Neutrophil (primary cell): ENCODE measurements at regions not wholly inside any gene's neighbourhood (a gene's known extent, or its start where the extent isn't known, plus 50 kb on each side); places are given as distances from the start of the nearest gene placed in this dataset.

Experiments used
- H3K27ac ChIP-seq: fragments of 200-600 bp; sonication (generic); 2 replicates; pipeline ENCODE4 v1.5.1; 2016; ENCODE audit warnings: mild to moderate bottlenecking, moderate library complexity
- H3K27me3 ChIP-seq: fragments of 200-600 bp; sonication (generic); 2 replicates; pipeline ENCODE4 v1.6.0; 2016; ENCODE audit warnings: mild to moderate bottlenecking
- H3K36me3 ChIP-seq: fragments of 200-600 bp; sonication (generic); 2 replicates; pipeline ENCODE4 v1.5.1; 2017
- H3K4me1 ChIP-seq, 2 experiments: fragments of 200-600 bp in 1 of 2; sonication (generic) in 1 of 2; 1 replicate in 1 of 2; 2 replicates in 1 of 2; pipeline versions ENCODE4 v1.5.1 to v1.6.1; 2013 to 2016; ENCODE audit warnings: low read depth in 1 of 2, low read length in 1 of 2, mild to moderate bottlenecking in 1 of 2, moderate library complexity in 1 of 2; ENCODE audit not compliant: control insufficient read depth in 1 of 2, insufficient read depth in 1 of 2
- H3K4me3 ChIP-seq, 2 experiments: fragments of 200-600 bp in 1 of 2; sonication (generic) in 1 of 2; 1 replicate in 1 of 2; 2 replicates in 1 of 2; pipeline ENCODE4 v1.5.1; 2013 to 2016; ENCODE audit warnings: low read depth in 1 of 2, low read length in 1 of 2, mild to moderate bottlenecking in 1 of 2, moderate library complexity in 1 of 2
- H3K9me3 ChIP-seq: fragments of 200-600 bp; sonication (generic); 2 replicates; pipeline ENCODE4 v1.5.1; 2016
- CTCF ChIP-seq: fragments of 200-600 bp; sonication (generic); IDR thresholded peaks from 2 replicates; pipeline ENCODE4 v1.5.1; 2016; ENCODE audit warnings: antibody characterized with exemption

GRCh38 chr7:67604461-67605386 is 608.1 kb downstream of the TYW1 start:
- Histone ChIP-seq H3K27ac (no peak overlapping the region), H3K9me3 (no peaks in the 10 kb centered on the region), H3K4me1 (no peaks in the 10 kb centered on the region), H3K36me3 (no peaks in the 10 kb centered on the region), H3K4me3 (no peak overlapping the region), H3K27me3 (no peaks in the 10 kb centered on the region)
- TF ChIP-seq CTCF = no peak

- Histone ChIP-seq H3K27me3 (no peaks in the 10 kb centered on the region), H3K9me3 (no peaks in the 10 kb centered on the region), H3K4me1 (no peaks in the 10 kb centered on the region), H3K36me3 (no peaks in the 10 kb centered on the region), H3K27ac (no peak overlapping the region), H3K4me3 (no peak overlapping the region)
- no peak for TF ChIP-seq CTCF
Measured at GRCh38 chr7:67608806-67609205, 612.2 kb downstream of the TYW1 start.

- no peak for TF ChIP-seq CTCF
- Histone ChIP-seq H3K27me3 (no peaks in the 10 kb centered on the region), H3K36me3 (no peaks in the 10 kb centered on the region), H3K27ac (no peak overlapping the region), H3K4me3 (no peak overlapping the region), H3K4me1 (no peaks in the 10 kb centered on the region), H3K9me3 (no peaks in the 10 kb centered on the region)
Measured at GRCh38 chr7:67610897-67611296, 614.3 kb downstream of the TYW1 start.

GRCh38 chr7:67614843-67615242 is 618.2 kb downstream of the TYW1 start:
- Histone ChIP-seq H3K27me3 (peaks cover 15% of the 10 kb centered on the region), H3K4me3 (no peak overlapping the region), H3K36me3 (no peaks in the 10 kb centered on the region), H3K27ac (no peak overlapping the region), H3K4me1 (no peaks in the 10 kb centered on the region), H3K9me3 (no peaks in the 10 kb centered on the region)
- TF ChIP-seq CTCF = no peak

- Histone ChIP-seq H3K36me3 (no peaks in the 10 kb centered on the region), H3K27ac (no peak overlapping the region), H3K9me3 (no peaks in the 10 kb centered on the region), H3K4me1 (no peaks in the 10 kb centered on the region), H3K4me3 (no peak overlapping the region), H3K27me3 (peaks cover 18% of the 10 kb centered on the region)
- TF ChIP-seq CTCF = no peak
Measured at GRCh38 chr7:67616517-67616916, 619.9 kb downstream of the TYW1 start.
